Epithelial cell of esophagus (primary cell): ENCODE measurements at regions not wholly inside any gene's neighbourhood (a gene's known extent, or its start where the extent isn't known, plus 50 kb on each side); places are given as distances from the start of the nearest gene placed in this dataset.

Experiments
- DNase-seq: peaks from one replicate; pipeline ENCODE4 v3.0.0; 2010; ENCODE audit warnings: low read depth
- H3K4me3 ChIP-seq: 2 replicates; pipeline ENCODE4 v1.5.1; 2011; ENCODE audit warnings: mild to moderate bottlenecking, low read length, control low read depth
- CTCF ChIP-seq: IDR thresholded peaks from 2 replicates; pipeline ENCODE4 v1.5.1; 2011; ENCODE audit warnings: low read depth, mild to moderate bottlenecking, low read length, control low read depth, inconsistent platforms; ENCODE audit not compliant: insufficient read depth; ENCODE audit errors: missing control alignments

GRCh38 chrY:21315366-21315765, 195.8 kb upstream of the RBMY1B start:
- TF ChIP-seq CTCF = no peak
- H3K4me3 ChIP-seq = no peak overlapping the region
- no peak for DNase-seq
